ENCODE measurements at regions not wholly inside any gene's neighbourhood (a gene's known extent, or its start where the extent isn't known, plus 50 kb on each side); places are given as distances from the start of the nearest gene placed in this dataset.

DNA sequence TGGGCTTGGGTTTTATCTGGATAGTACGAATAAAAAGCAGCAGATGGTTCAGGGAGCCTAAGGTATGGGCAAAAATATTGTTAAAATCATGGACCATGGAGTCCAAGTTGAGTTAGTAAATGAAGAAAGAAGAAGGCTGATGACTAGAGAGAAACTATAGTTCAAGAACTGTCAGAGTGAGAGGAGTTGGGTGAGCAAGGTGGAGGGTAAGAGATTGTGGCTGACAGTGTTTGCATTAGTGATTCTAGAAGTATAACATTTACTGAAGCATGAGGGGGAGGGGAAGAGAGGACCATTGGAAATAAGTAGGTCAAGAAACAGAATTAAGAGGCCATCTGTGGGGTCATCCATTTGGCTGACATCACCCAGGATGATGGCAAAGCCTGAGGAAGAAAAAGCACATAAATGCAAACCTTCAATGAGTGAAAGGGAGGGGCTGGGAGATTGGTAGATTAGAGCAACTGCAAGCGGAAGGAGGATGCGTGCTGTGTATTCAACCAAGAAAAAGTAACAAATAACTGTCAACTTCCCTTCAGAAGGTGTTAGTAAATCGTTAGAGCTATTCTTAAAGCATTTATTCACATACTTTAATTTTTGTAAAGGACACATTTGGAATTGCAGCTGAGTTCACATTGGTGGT lies 392.8 kb downstream of the TSN start:
- Histone ChIP-seq H3K4me3 (ENCODE audit: low read depth, low read length) (no peak overlapping the region), H3K27ac (ENCODE audit: low read depth, low read length) (no peak overlapping the region), H3K36me3 (ENCODE audit: control insufficient read depth, insufficient read depth, low read length) (no peaks in the 10 kb centered on the region), H3K27me3 (ENCODE audit: control insufficient read depth, insufficient read depth, low read length) (no peaks in the 10 kb centered on the region), H3K9me3 (ENCODE audit: control insufficient read depth, insufficient read depth, low read length) (no peaks in the 10 kb centered on the region), H3K4me1 (ENCODE audit: control insufficient read depth, insufficient read depth, low read length) (no peaks in the 10 kb centered on the region)
- WGBS (ENCODE audit: insufficient coverage) = 100% methylated on average over 1 of the region's 4 CpGs
- DNase-seq (ENCODE audit: low read depth in 4 of 6, low spot score in 6 of 6) = no peak

GRCh38 chr2:122150524-122151280 lies 395.3 kb downstream of the TSN start:
- Histone ChIP-seq H3K4me1 (ENCODE audit: control insufficient read depth, insufficient read depth, low read length) (peaks cover 5% of the 10 kb centered on the region), H3K27ac (ENCODE audit: low read depth, low read length) (no peak overlapping the region), H3K4me3 (ENCODE audit: low read depth, low read length) (no peak overlapping the region), H3K27me3 (ENCODE audit: control insufficient read depth, insufficient read depth, low read length) (no peaks in the 10 kb centered on the region), H3K9me3 (ENCODE audit: control insufficient read depth, insufficient read depth, low read length) (no peaks in the 10 kb centered on the region), H3K36me3 (ENCODE audit: control insufficient read depth, insufficient read depth, low read length) (no peaks in the 10 kb centered on the region)
- peak in 1 of 6 donors; percentile 25 for DNase-seq (ENCODE audit: low read depth in 4 of 6, low spot score in 6 of 6)
- 96% methylated on average over 2 of the region's 7 CpGs for WGBS (ENCODE audit: insufficient coverage)

- Histone ChIP-seq H3K27ac (ENCODE audit: low read depth, low read length) (no peak overlapping the region), H3K27me3 (ENCODE audit: control insufficient read depth, insufficient read depth, low read length) (no peaks in the 10 kb centered on the region), H3K36me3 (ENCODE audit: control insufficient read depth, insufficient read depth, low read length) (no peaks in the 10 kb centered on the region), H3K4me1 (ENCODE audit: control insufficient read depth, insufficient read depth, low read length) (peaks cover 6% of the 10 kb centered on the region), H3K9me3 (ENCODE audit: control insufficient read depth, insufficient read depth, low read length) (no peaks in the 10 kb centered on the region), H3K4me3 (ENCODE audit: low read depth, low read length) (no peak overlapping the region)
- DNase-seq (ENCODE audit: low read depth in 4 of 6, low spot score in 6 of 6) = no peak
- 97% methylated on average over 3 of the region's 3 CpGs for WGBS (ENCODE audit: insufficient coverage)
These were observed 397.1 kb downstream of the TSN start for GRCh38 chr2:122152571-122152970.

GRCh38 chr2:122156176-122156890 lies 400.9 kb downstream of the TSN start:
- H3K4me1 ChIP-seq (ENCODE audit: control insufficient read depth, insufficient read depth, low read length) = peaks cover 6% of the 10 kb centered on the region
- H3K27me3 ChIP-seq (ENCODE audit: control insufficient read depth, insufficient read depth, low read length) = no peaks in the 10 kb centered on the region
- no peaks in the 10 kb centered on the region for H3K36me3 ChIP-seq (ENCODE audit: control insufficient read depth, insufficient read depth, low read length)
- H3K4me3 ChIP-seq (ENCODE audit: low read depth, low read length) = no peak overlapping the region
- no peak overlapping the region for H3K27ac ChIP-seq (ENCODE audit: low read depth, low read length)
- WGBS (ENCODE audit: insufficient coverage) = 48% methylated on average over 4 of the region's 6 CpGs
- DNase-seq (ENCODE audit: low read depth in 4 of 6, low spot score in 6 of 6) = peak in 1 of 6 donors; percentile 19
- H3K9me3 ChIP-seq (ENCODE audit: control insufficient read depth, insufficient read depth, low read length) = no peaks in the 10 kb centered on the region

- Histone ChIP-seq H3K27ac (ENCODE audit: low read depth, low read length) (no peak overlapping the region), H3K4me1 (ENCODE audit: control insufficient read depth, insufficient read depth, low read length) (peaks cover 6% of the 10 kb centered on the region), H3K27me3 (ENCODE audit: control insufficient read depth, insufficient read depth, low read length) (no peaks in the 10 kb centered on the region), H3K4me3 (ENCODE audit: low read depth, low read length) (no peak overlapping the region), H3K9me3 (ENCODE audit: control insufficient read depth, insufficient read depth, low read length) (no peaks in the 10 kb centered on the region), H3K36me3 (ENCODE audit: control insufficient read depth, insufficient read depth, low read length) (no peaks in the 10 kb centered on the region)
- WGBS (ENCODE audit: insufficient coverage) = 85% methylated on average over 8 of the region's 10 CpGs
- DNase-seq (ENCODE audit: low read depth in 4 of 6, low spot score in 6 of 6) = no peak
These were observed 401.7 kb downstream of the TSN start for GRCh38 chr2:122157158-122157557.

DNA sequence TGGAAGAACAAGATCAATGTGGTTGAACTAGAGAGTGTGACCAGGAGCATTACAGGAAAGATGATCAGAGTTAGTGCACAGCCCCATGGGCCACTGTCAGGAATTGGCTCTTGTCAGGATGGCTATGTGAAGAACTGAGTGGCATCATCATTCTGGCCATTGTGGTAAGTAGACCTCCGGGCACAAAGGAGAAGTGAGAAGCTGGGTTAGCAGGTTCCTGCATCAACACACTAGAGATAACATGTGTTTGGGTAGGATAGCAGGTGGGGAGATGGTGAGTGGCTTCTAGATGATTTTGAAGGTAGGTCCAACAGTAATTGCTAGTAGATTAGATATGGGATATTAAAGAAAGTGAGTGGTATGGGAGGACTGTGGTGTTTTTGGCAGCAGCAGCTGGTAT lies 408.2 kb downstream of the TSN start:
- no peak for DNase-seq (ENCODE audit: low read depth in 4 of 6, low spot score in 6 of 6)
- no peaks in the 10 kb centered on the region for H3K27me3 ChIP-seq (ENCODE audit: control insufficient read depth, insufficient read depth, low read length)
- no peak overlapping the region for H3K27ac ChIP-seq (ENCODE audit: low read depth, low read length)
- H3K9me3 ChIP-seq (ENCODE audit: control insufficient read depth, insufficient read depth, low read length) = no peaks in the 10 kb centered on the region
- no peaks in the 10 kb centered on the region for H3K36me3 ChIP-seq (ENCODE audit: control insufficient read depth, insufficient read depth, low read length)
- peaks cover 12% of the 10 kb centered on the region for H3K4me1 ChIP-seq (ENCODE audit: control insufficient read depth, insufficient read depth, low read length)
- H3K4me3 ChIP-seq (ENCODE audit: low read depth, low read length) = no peak overlapping the region
- 88% methylated on average over 1 of the region's 1 CpG for WGBS (ENCODE audit: insufficient coverage)

GRCh38 chr2:122164964-122165363 lies 409.5 kb downstream of the TSN start:
- no peak for DNase-seq (ENCODE audit: low read depth in 4 of 6, low spot score in 6 of 6)
- Histone ChIP-seq H3K4me1 (ENCODE audit: control insufficient read depth, insufficient read depth, low read length) (peaks cover 12% of the 10 kb centered on the region), H3K27ac (ENCODE audit: low read depth, low read length) (no peak overlapping the region), H3K9me3 (ENCODE audit: control insufficient read depth, insufficient read depth, low read length) (no peaks in the 10 kb centered on the region), H3K4me3 (ENCODE audit: low read depth, low read length) (no peak overlapping the region), H3K27me3 (ENCODE audit: control insufficient read depth, insufficient read depth, low read length) (no peaks in the 10 kb centered on the region), H3K36me3 (ENCODE audit: control insufficient read depth, insufficient read depth, low read length) (no peaks in the 10 kb centered on the region)
- WGBS (ENCODE audit: insufficient coverage) = 97% methylated on average over 8 of the region's 8 CpGs

DNA sequence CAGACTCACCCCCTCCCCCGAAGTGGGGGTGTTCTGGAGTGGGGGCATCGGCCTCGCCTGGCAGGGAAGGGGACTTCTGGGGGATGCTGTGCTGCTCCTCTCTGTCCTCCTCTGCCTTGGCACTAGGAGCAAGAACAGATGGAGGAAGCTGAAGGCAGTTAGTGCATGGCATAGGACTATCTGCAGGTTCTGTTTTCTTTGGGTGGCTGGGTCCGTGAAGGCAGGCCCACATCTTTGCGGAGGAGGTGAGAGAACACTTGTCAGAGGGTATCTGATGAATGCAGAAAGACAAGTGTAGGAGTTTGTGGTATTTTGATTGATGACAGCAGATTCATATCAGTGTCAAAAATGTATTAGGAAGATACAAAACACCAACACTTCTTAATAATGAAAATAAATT lies 411.4 kb downstream of the TSN start:
- no peak overlapping the region for H3K4me3 ChIP-seq (ENCODE audit: low read depth, low read length)
- H3K9me3 ChIP-seq (ENCODE audit: control insufficient read depth, insufficient read depth, low read length) = no peaks in the 10 kb centered on the region
- no peak overlapping the region for H3K27ac ChIP-seq (ENCODE audit: low read depth, low read length)
- no peaks in the 10 kb centered on the region for H3K27me3 ChIP-seq (ENCODE audit: control insufficient read depth, insufficient read depth, low read length)
- peak in 1 of 6 donors; percentile 12 for DNase-seq (ENCODE audit: low read depth in 4 of 6, low spot score in 6 of 6)
- H3K36me3 ChIP-seq (ENCODE audit: control insufficient read depth, insufficient read depth, low read length) = no peaks in the 10 kb centered on the region
- H3K4me1 ChIP-seq (ENCODE audit: control insufficient read depth, insufficient read depth, low read length) = peaks cover 16% of the 10 kb centered on the region
- WGBS (ENCODE audit: insufficient coverage) = 69% methylated on average over 4 of the region's 5 CpGs

DNA sequence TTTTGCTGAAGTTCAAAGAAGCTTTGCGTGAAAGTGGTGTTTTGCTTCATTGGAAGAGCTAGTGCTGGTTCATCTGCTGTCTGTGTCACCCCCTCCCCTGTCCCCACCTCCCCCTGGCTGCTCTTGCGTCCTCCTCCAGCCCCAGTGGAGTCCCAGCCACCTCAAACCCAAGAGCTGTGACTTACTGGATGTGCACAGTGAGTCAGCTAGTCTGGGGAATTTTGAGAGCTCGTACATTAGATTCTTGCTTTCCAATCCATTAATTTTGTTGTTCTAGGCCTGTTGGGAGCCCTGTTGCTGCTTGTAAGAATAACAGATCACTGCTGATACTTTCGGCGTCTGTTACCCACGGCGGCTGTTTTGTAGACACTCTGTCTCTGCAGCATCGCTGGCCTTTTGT lies 412.1 kb downstream of the TSN start:
- 29% methylated on average over 5 of the region's 8 CpGs for WGBS (ENCODE audit: insufficient coverage)
- H3K27ac ChIP-seq (ENCODE audit: low read depth, low read length) = no peak overlapping the region
- H3K9me3 ChIP-seq (ENCODE audit: control insufficient read depth, insufficient read depth, low read length) = no peaks in the 10 kb centered on the region
- H3K4me3 ChIP-seq (ENCODE audit: low read depth, low read length) = no peak overlapping the region
- H3K27me3 ChIP-seq (ENCODE audit: control insufficient read depth, insufficient read depth, low read length) = no peaks in the 10 kb centered on the region
- peaks cover 17% of the 10 kb centered on the region for H3K4me1 ChIP-seq (ENCODE audit: control insufficient read depth, insufficient read depth, low read length)
- no peaks in the 10 kb centered on the region for H3K36me3 ChIP-seq (ENCODE audit: control insufficient read depth, insufficient read depth, low read length)
- peak in 5 of 6 donors; percentile 22 to 91 (median 33) for DNase-seq (ENCODE audit: low read depth in 4 of 6, low spot score in 6 of 6)

Measured in spinal cord (tissue), 9 donors.